Activated naive CD8-positive, alpha-beta T cell treated with anti-CD3 and anti-CD28 coated beads, Interleukin-2, amount 50 U/mL, for 24 hours (primary cell): ENCODE measurements at regions not wholly inside any gene's neighbourhood (a gene's known extent, or its start where the extent isn't known, plus 50 kb on each side); places are given as distances from the start of the nearest gene placed in this dataset.

Experiments
- ATAC-seq: fragments of 150-1000 bp; cut with Tn5 transposase; one replicate; pipeline ENCODE4 v1.10.0; 2021
- DNase-seq: peaks from one replicate; pipeline ENCODE4 v3.0.0; 2021
- H3K27ac Mint-ChIP-seq: one replicate; pipeline ENCODE4 v1.8.0; 2021; ENCODE audit warnings: mild to moderate bottlenecking, mixed read lengths
- H3K27me3 Mint-ChIP-seq: one replicate; pipeline ENCODE4 v1.8.0; 2021; ENCODE audit warnings: mixed read lengths
- H3K36me3 Mint-ChIP-seq: one replicate; pipeline ENCODE4 v1.8.0; 2021; ENCODE audit warnings: low read depth, mixed read lengths
- H3K4me1 Mint-ChIP-seq: one replicate; pipeline ENCODE4 v1.8.0; 2021; ENCODE audit warnings: mixed read lengths
- H3K4me3 Mint-ChIP-seq: one replicate; pipeline ENCODE4 v1.8.0; 2021; ENCODE audit warnings: mild to moderate bottlenecking, moderate library complexity, mixed read lengths
- H3K9me3 Mint-ChIP-seq: one replicate; pipeline ENCODE4 v1.8.0; 2021; ENCODE audit warnings: mixed read lengths

DNA sequence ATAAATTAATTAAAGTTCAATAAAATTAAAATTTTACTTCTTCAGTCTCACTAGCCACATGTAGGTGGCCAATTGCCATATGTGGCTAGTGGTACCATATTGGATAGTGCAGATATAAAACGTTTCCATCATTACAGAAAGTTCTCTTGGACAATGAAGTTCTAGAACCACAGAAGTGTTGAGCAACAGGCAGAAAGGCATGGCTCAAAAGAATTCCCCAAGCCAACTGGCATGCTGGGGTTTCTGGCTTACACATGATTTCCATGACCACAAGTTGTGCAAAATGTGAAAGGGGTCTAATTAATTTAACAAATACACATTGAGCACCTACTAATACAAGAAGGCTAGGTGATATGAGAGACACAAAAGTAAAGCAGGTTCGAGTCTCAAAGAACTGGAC, 72.2 kb upstream of the CDC42BPA start:
- no peaks in the 10 kb centered on the region for H3K4me1 Mint-ChIP-seq
- DNase-seq (no peak), ATAC-seq (no peak)
- no peaks in the 10 kb centered on the region for H3K36me3 Mint-ChIP-seq
- H3K27ac Mint-ChIP-seq, result no peak overlapping the region
- H3K27me3 Mint-ChIP-seq, result peaks cover 3% of the 10 kb centered on the region
- H3K9me3 Mint-ChIP-seq, result no peaks in the 10 kb centered on the region
- no peak overlapping the region for H3K4me3 Mint-ChIP-seq

GRCh38 chr1:227388214-227389168, 70.2 kb upstream of the CDC42BPA start:
- peaks cover 3% of the 10 kb centered on the region for H3K27me3 Mint-ChIP-seq
- no peak overlapping the region for H3K4me3 Mint-ChIP-seq
- H3K4me1 Mint-ChIP-seq, result no peaks in the 10 kb centered on the region
- no peaks in the 10 kb centered on the region for H3K36me3 Mint-ChIP-seq
- ATAC-seq (no peak), DNase-seq (no peak)
- peaks cover 5% of the 10 kb centered on the region for H3K9me3 Mint-ChIP-seq
- H3K27ac Mint-ChIP-seq, result no peak overlapping the region

DNA sequence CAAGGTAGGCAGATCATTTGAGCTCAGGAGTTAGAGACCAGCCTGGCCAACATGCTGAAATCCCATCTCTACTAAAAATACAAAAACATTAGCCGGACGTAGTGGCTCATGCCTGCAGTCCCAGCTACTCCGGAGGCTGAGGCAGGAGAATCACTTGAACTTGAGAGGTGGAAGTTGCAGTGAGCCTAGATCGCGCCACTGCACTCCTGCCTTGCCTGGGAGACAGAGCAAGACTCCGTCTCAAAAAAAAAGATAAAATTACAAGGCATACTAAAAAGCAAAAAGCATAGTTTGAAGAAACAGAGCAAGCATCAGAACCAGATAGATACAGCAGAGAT, 61.2 kb upstream of the CDC42BPA start:
- no peak overlapping the region for H3K27ac Mint-ChIP-seq
- H3K27me3 Mint-ChIP-seq, result peaks cover 30% of the 10 kb centered on the region
- no peak overlapping the region for H3K4me3 Mint-ChIP-seq
- no peak for ATAC-seq
- H3K4me1 Mint-ChIP-seq, result no peaks in the 10 kb centered on the region
- peaks cover 6% of the 10 kb centered on the region for H3K9me3 Mint-ChIP-seq
- no peaks in the 10 kb centered on the region for H3K36me3 Mint-ChIP-seq
- no peak for DNase-seq

- no peak for DNase-seq
Observed at GRCh38 chr1:227378871-227379554, 60.7 kb upstream of the CDC42BPA start.

GRCh38 chr1:227378181-227378580, 59.9 kb upstream of the CDC42BPA start:
- H3K4me1 Mint-ChIP-seq, result no peaks in the 10 kb centered on the region
- peaks cover 30% of the 10 kb centered on the region for H3K27me3 Mint-ChIP-seq
- no peak overlapping the region for H3K27ac Mint-ChIP-seq
- no peak overlapping the region for H3K4me3 Mint-ChIP-seq
- ATAC-seq (no peak), DNase-seq (no peak)
- H3K9me3 Mint-ChIP-seq, result no peaks in the 10 kb centered on the region
- H3K36me3 Mint-ChIP-seq, result no peaks in the 10 kb centered on the region

More at GRCh38 chr1:227378871-227379554, 60.7 kb upstream of the CDC42BPA start:
- peaks cover 30% of the 10 kb centered on the region for H3K27me3 Mint-ChIP-seq
- peaks cover 6% of the 10 kb centered on the region for H3K9me3 Mint-ChIP-seq
- no peak overlapping the region for H3K4me3 Mint-ChIP-seq
- no peak overlapping the region for H3K27ac Mint-ChIP-seq
- no peak for ATAC-seq
- H3K36me3 Mint-ChIP-seq, result no peaks in the 10 kb centered on the region
- H3K4me1 Mint-ChIP-seq, result no peaks in the 10 kb centered on the region

DNA sequence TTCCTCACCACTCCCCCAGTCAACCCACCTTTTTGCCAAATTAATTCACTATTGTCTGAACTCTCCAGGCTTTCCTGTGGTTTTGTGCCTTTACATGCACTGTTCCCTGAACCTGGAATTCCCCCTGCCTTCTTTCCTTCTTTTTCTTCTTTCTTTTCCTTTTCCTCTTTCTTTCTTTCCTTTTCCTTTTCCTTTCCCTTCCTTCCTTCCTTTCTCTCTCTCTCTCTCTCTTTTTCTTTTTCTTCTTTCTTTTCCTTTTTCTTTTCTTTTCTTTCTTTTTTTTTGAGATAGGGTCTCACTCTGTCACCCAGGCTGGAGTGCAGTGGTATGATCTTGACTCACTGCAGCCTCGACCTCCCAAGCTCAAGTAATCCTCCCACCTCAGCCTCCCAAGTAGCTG, 56.6 kb upstream of the CDC42BPA start:
- no peak for ATAC-seq
- H3K4me1 Mint-ChIP-seq, result no peaks in the 10 kb centered on the region
- peaks cover 20% of the 10 kb centered on the region for H3K27me3 Mint-ChIP-seq
- no peaks in the 10 kb centered on the region for H3K9me3 Mint-ChIP-seq
- DNase-seq, result no peak
- no peaks in the 10 kb centered on the region for H3K36me3 Mint-ChIP-seq
- H3K4me3 Mint-ChIP-seq, result no peak overlapping the region
- no peak overlapping the region for H3K27ac Mint-ChIP-seq

GRCh38 chr1:227372726-227373130, 54.4 kb upstream of the CDC42BPA start:
- Mint-ChIP-seq H3K4me1 (no peaks in the 10 kb centered on the region), H3K36me3 (no peaks in the 10 kb centered on the region), H3K4me3 (no peak overlapping the region), H3K27me3 (peaks cover 11% of the 10 kb centered on the region), H3K9me3 (no peaks in the 10 kb centered on the region), H3K27ac (no peak overlapping the region)
- no peak for ATAC-seq
- DNase-seq, result no peak

GRCh38 chr1:227370533-227371254, 52.4 kb upstream of the CDC42BPA start:
- DNase-seq (no peak), ATAC-seq (no peak)
- H3K4me3 Mint-ChIP-seq, result no peak overlapping the region
- no peaks in the 10 kb centered on the region for H3K36me3 Mint-ChIP-seq
- H3K4me1 Mint-ChIP-seq, result no peaks in the 10 kb centered on the region
- no peaks in the 10 kb centered on the region for H3K9me3 Mint-ChIP-seq
- peaks cover 2% of the 10 kb centered on the region for H3K27me3 Mint-ChIP-seq
- no peak overlapping the region for H3K27ac Mint-ChIP-seq

DNA sequence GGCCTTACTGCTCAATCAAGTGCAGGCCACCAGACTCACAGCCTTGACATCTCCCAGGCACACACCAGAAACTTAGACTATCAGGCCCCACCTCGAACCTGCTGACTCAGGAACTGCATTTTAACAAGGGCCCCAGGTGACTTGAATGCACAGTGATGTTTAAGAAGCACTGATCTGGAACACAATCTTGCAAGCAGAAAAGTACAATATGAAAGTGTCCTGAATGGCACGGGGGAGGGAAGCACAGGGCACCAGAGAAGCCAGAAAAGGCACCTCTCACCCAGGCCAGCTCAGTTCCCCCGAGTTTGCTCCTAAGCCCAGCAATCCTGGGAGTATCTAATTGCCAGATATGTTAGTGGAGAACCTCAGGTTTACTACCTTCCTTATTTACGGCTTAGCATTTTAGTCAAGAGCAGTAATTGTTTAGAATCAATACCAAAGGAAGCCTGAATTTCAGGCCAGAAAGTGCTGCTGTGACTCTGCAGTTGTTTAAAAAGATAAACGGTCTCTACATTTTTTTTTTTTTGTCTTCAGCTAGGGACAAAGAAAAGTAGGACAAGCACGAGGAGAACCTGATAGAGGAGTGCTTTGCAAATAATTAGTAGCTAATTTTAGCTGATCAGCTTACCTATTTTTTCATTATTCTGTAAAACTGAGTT, 50.9 kb upstream of the CDC42BPA start:
- Mint-ChIP-seq H3K9me3 (no peaks in the 10 kb centered on the region), H3K27ac (no peak overlapping the region), H3K36me3 (no peaks in the 10 kb centered on the region), H3K4me3 (no peak overlapping the region), H3K4me1 (no peaks in the 10 kb centered on the region), H3K27me3 (peaks cover 2% of the 10 kb centered on the region)
- no peak for DNase-seq
- no peak for ATAC-seq
